H1 (cell line): ENCODE measurements at regions not wholly inside any gene's neighbourhood (a gene's known extent, or its start where the extent isn't known, plus 50 kb on each side); places are given as distances from the start of the nearest gene placed in this dataset.

Experiments
- EGR1 ChIP-seq: IDR thresholded peaks from 2 replicates; pipeline ENCODE4 v1.6.1; 2011; ENCODE audit warnings: low read depth, low read length, borderline replicate concordance
- EP300 ChIP-seq, 2 experiments: IDR thresholded peaks; 1 replicate in 1 of 2; 2 replicates in 1 of 2; pipeline ENCODE4 v1.6.1; 2011 to 2012; ENCODE audit warnings: low read depth in 2 of 2, low read length in 2 of 2, mild to moderate bottlenecking in 2 of 2, borderline replicate concordance in 1 of 2, inconsistent platforms in 1 of 2, moderate library complexity in 1 of 2
- POU5F1 ChIP-seq: IDR thresholded peaks from 2 replicates; pipeline ENCODE4 v1.6.1; 2011; ENCODE audit warnings: low read depth, mild to moderate bottlenecking, low read length, moderate library complexity
- TCF12 ChIP-seq: IDR thresholded peaks from 2 replicates; pipeline ENCODE4 v1.6.1; 2011; ENCODE audit warnings: low read depth, mild to moderate bottlenecking, low read length

GRCh38 chr7:81851413-81851812 is 81.6 kb upstream of the HGF start (continued):
- no peak for TF ChIP-seq EP300 (IDR thresholded peaks at IDR 0.05; ENCODE audit: borderline replicate concordance in 1 of 2, low read depth in 2 of 2, low read length in 2 of 2)
- TF ChIP-seq POU5F1: no peak
- no peak for TF ChIP-seq TCF12
- TF ChIP-seq EGR1: no peak
- TF ChIP-seq, all 59 proteins: peak for 0
